Caco-2 (cell line): ENCODE measurements at regions not wholly inside any gene's neighbourhood (a gene's known extent, or its start where the extent isn't known, plus 50 kb on each side); places are given as distances from the start of the nearest gene placed in this dataset.

Experiments used
- BruUV-seq: library from RNA; stranded (reverse); fragments of 400-500 nt; replicated peaks from 2 replicates; lab custom pipeline; 2021; lab: Mats Ljungman, UMichigan
- CTCF ChIA-PET: fragments of 300-600 bp; sonication (Branson Sonifier 250); formaldehyde crosslinking; loops from one replicate; lab custom pipeline; 2022; ENCODE audit warnings: antibody characterized with exemption; lab: Charles Lee
- POLR2A ChIA-PET: fragments of 300-600 bp; sonication (Branson Sonifier 250); formaldehyde crosslinking; loops from one replicate; lab custom pipeline; 2022; ENCODE audit warnings: antibody characterized with exemption; lab: Charles Lee
- DNase-seq, 2 experiments: peaks; one replicate each; pipeline versions ENCODE4 v3.0.0 to v3.0.0-alpha.2; 2020 to 2022
- H3K27me3 ChIP-seq: replicated peaks from 2 replicates; pipeline ENCODE4 v1.6.0; 2011; ENCODE audit warnings: low read length; ENCODE audit not compliant: control insufficient read depth, insufficient read depth
- H3K36me3 ChIP-seq: 2 replicates; pipeline ENCODE4 v1.5.1; 2011; ENCODE audit warnings: low read length; ENCODE audit not compliant: control insufficient read depth, insufficient read depth
- H3K4me1 ChIP-seq: fragments of 250-450 bp; sonication (Bioruptor Pico); 2 replicates; pipeline ENCODE4 v1.5.1; 2020; ENCODE audit warnings: mild to moderate bottlenecking
- H3K4me3 ChIP-seq: 2 replicates; pipeline ENCODE4 v1.5.1; 2011; ENCODE audit warnings: low read depth, mild to moderate bottlenecking, control low read depth, low read length
- H3K9me3 ChIP-seq: fragments of 250-450 bp; sonication (Bioruptor Pico); 2 replicates; pipeline ENCODE4 v1.5.1; 2020; ENCODE audit warnings: mild to moderate bottlenecking, moderate library complexity
- H3K27ac Mint-ChIP-seq: one replicate; pipeline ENCODE4 v1.8.0; 2022; ENCODE audit warnings: mixed read lengths; ENCODE audit not compliant: unreplicated experiment
- H3K27me3 Mint-ChIP-seq: one replicate; pipeline ENCODE4 v1.8.0; 2022; ENCODE audit warnings: mixed read lengths; ENCODE audit not compliant: insufficient read depth, unreplicated experiment
- H3K36me3 Mint-ChIP-seq: one replicate; pipeline ENCODE4 v1.8.0; 2022; ENCODE audit warnings: mild to moderate bottlenecking, mixed read lengths; ENCODE audit not compliant: insufficient read depth, unreplicated experiment
- H3K4me1 Mint-ChIP-seq: one replicate; pipeline ENCODE4 v1.8.0; 2022; ENCODE audit warnings: low read depth, mixed read lengths; ENCODE audit not compliant: unreplicated experiment
- H3K4me3 Mint-ChIP-seq: one replicate; pipeline ENCODE4 v1.8.0; 2022; ENCODE audit warnings: mild to moderate bottlenecking, moderate library complexity, mixed read lengths; ENCODE audit not compliant: unreplicated experiment
- H3K9me3 Mint-ChIP-seq: one replicate; pipeline ENCODE4 v1.8.0; 2022; ENCODE audit warnings: mixed read lengths; ENCODE audit not compliant: unreplicated experiment
- intact Hi-C: fragments of 100-400 bp; cut with micrococcal nuclease; formaldehyde crosslinking; loops from one replicate; pipeline ENCODE4 v1.10.0; 2022; ENCODE audit not compliant: unreplicated experiment
- TF ChIP-seq, protein P1 (sequence below), 2 experiments: fragments of 200-600 bp in 1 of 2; IDR thresholded peaks; 1 replicate in 1 of 2; 2 replicates in 1 of 2; pipeline versions ENCODE4 v1.5.1 to v1.8.0; 2011 to 2022; ENCODE audit warnings: antibody characterized with exemption in 1 of 2, control low read depth in 1 of 2, inconsistent platforms in 1 of 2, low read depth in 1 of 2, low read length in 1 of 2, mild to moderate bottlenecking in 1 of 2, moderate library complexity in 1 of 2; ENCODE audit not compliant: insufficient read depth in 1 of 2, severe bottlenecking in 1 of 2, unreplicated experiment in 1 of 2

DNA sequence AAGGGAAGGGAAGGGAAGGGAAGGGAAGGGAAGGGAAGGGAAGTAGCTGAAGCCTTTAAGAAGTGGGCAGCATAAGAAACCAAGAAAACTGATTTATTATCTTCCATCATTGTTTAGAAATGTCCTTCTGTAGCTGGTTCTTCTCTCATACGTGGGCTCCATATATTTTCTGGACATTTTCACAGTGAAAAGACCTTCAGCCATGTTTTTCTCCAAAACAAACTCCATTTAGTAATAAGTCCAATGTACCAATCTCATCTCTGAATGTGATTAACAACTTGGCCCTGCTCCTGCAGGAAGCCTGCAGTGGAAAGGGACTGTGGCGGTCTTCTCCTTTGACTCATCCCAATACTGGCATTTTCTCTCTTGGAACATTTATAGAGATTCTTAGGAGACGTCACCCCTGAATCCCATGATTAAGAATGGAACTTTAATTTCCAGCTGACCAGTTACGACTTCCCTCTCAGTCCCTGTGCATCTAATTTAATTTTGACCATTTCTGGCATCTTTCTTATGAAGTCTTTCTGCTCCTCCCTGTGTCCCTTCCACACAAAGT is 96.6 kb upstream of the GUCY1A1 start:
- DNase-seq: no peak
- Histone ChIP-seq H3K4me3 (no peak overlapping the region), H3K9me3 (no peaks in the 10 kb centered on the region), H3K27me3 (no peaks in the 10 kb centered on the region), H3K36me3 (no peaks in the 10 kb centered on the region), H3K4me1 (no peaks in the 10 kb centered on the region)
- Mint-ChIP-seq H3K27me3 (no peaks in the 10 kb centered on the region), H3K4me3 (no peak overlapping the region), H3K36me3 (no peaks in the 10 kb centered on the region), H3K4me1 (no peaks in the 10 kb centered on the region), H3K9me3 (peaks cover 13% of the 10 kb centered on the region), H3K27ac (no peak overlapping the region)
- TF ChIP-seq, protein P1, sequence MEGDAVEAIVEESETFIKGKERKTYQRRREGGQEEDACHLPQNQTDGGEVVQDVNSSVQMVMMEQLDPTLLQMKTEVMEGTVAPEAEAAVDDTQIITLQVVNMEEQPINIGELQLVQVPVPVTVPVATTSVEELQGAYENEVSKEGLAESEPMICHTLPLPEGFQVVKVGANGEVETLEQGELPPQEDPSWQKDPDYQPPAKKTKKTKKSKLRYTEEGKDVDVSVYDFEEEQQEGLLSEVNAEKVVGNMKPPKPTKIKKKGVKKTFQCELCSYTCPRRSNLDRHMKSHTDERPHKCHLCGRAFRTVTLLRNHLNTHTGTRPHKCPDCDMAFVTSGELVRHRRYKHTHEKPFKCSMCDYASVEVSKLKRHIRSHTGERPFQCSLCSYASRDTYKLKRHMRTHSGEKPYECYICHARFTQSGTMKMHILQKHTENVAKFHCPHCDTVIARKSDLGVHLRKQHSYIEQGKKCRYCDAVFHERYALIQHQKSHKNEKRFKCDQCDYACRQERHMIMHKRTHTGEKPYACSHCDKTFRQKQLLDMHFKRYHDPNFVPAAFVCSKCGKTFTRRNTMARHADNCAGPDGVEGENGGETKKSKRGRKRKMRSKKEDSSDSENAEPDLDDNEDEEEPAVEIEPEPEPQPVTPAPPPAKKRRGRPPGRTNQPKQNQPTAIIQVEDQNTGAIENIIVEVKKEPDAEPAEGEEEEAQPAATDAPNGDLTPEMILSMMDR (IDR thresholded peaks at IDR 0.05; ENCODE audit: insufficient read depth in 1 of 2, low read depth in 1 of 2, low read length in 1 of 2, severe bottlenecking in 1 of 2, unreplicated experiment in 1 of 2): no peak
- ChIA-PET POLR2A (no interaction called here), CTCF (no interaction called here)
- BruUV-seq: no TSS peak
- intact Hi-C loops: no loop called here

DNA sequence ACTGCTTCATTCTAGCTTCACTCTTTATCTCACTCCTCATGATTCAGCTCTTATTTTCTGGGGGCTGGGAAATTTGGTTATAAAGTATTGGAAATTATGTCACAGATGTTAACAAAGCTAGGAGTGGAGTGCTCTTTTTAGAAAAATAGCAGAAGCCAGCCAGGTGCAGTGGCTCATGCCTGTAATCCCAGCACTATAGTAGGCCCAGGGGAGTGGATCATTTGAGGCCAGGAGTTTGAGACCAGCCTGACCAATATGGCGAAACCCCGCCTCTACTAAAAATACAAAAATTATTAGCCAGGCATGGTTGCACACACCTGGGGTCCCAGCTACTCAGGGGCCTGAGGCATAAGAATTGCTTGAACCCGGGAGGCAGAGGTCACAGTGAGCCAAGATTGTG is 97.2 kb upstream of the GUCY1A1 start:
- POLR2A ChIA-PET: no interaction called here
- CTCF ChIA-PET: no interaction called here
- no peaks in the 10 kb centered on the region for H3K36me3 ChIP-seq
- H3K27me3 ChIP-seq: no peaks in the 10 kb centered on the region
- no peaks in the 10 kb centered on the region for H3K4me1 Mint-ChIP-seq
- no peaks in the 10 kb centered on the region for H3K36me3 Mint-ChIP-seq
- no peaks in the 10 kb centered on the region for H3K27me3 Mint-ChIP-seq
- no peaks in the 10 kb centered on the region for H3K4me1 ChIP-seq
- no peak overlapping the region for H3K4me3 ChIP-seq
- H3K9me3 Mint-ChIP-seq: peaks cover 13% of the 10 kb centered on the region
- DNase-seq: no peak
- intact Hi-C loops: no loop called here
- TF ChIP-seq, protein P1 (IDR thresholded peaks at IDR 0.05; ENCODE audit: insufficient read depth in 1 of 2, low read depth in 1 of 2, low read length in 1 of 2, severe bottlenecking in 1 of 2, unreplicated experiment in 1 of 2): no peak
- H3K9me3 ChIP-seq: no peaks in the 10 kb centered on the region
- BruUV-seq: no TSS peak
- no peak overlapping the region for H3K27ac Mint-ChIP-seq
- no peak overlapping the region for H3K4me3 Mint-ChIP-seq

DNA sequence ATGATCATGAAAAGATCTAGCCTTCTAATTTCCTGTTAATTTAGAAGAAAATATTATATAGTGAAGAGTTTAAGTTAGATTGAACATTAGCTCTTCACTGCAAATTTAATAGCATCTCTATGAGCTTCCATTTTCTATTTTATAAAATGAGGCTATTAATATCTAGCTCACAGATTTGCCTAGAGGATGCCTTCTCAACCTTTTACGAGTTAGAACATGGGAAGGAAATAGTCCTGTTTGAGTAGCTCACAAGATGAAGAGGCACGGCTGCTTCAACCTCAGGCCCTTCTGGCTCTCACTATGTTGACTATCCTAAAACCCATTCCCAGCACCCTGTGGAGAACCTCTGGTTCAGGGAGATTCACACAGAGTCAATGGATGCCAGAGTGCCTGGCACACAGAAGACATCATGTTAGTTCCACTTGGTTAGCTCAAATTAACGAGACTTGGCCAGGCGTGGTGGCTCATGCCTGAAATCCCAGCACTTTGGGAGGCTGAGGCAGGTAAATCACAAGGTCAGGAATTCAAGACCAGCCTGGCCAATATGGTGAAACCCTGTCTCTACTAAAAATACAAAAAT is 97.9 kb upstream of the GUCY1A1 start:
- Histone ChIP-seq H3K36me3 (no peaks in the 10 kb centered on the region), H3K4me3 (no peak overlapping the region), H3K4me1 (no peaks in the 10 kb centered on the region), H3K27me3 (no peaks in the 10 kb centered on the region), H3K9me3 (no peaks in the 10 kb centered on the region)
- ChIA-PET CTCF (no interaction called here), POLR2A (no interaction called here)
- H3K27me3 Mint-ChIP-seq: no peaks in the 10 kb centered on the region
- BruUV-seq: no TSS peak
- no peak for DNase-seq
- no peaks in the 10 kb centered on the region for H3K4me1 Mint-ChIP-seq
- H3K27ac Mint-ChIP-seq: no peak overlapping the region
- H3K9me3 Mint-ChIP-seq: peaks cover 13% of the 10 kb centered on the region
- intact Hi-C loops: no loop called here
- no peak overlapping the region for H3K4me3 Mint-ChIP-seq
- TF ChIP-seq, protein P1 (IDR thresholded peaks at IDR 0.05; ENCODE audit: insufficient read depth in 1 of 2, low read depth in 1 of 2, low read length in 1 of 2, severe bottlenecking in 1 of 2, unreplicated experiment in 1 of 2): no peak
- no peaks in the 10 kb centered on the region for H3K36me3 Mint-ChIP-seq
